Suppressor macrophage treated with lipopolysaccharide for 1 hour (primary cell): ENCODE measurements at regions not wholly inside any gene's neighbourhood (a gene's known extent, or its start where the extent isn't known, plus 50 kb on each side); places are given as distances from the start of the nearest gene placed in this dataset.

Experiments
- DNase-seq, 3 donors: peaks; one replicate each; pipeline ENCODE4 v3.0.0-alpha.2; 2020 to 2022

GRCh38 chr6:54574671-54575070 lies 266.4 kb downstream of the TINAG start:
- DNase-seq, result no peak

GRCh38 chr6:54578261-54578660 lies 268.3 kb upstream of the FAM83B start:
- no peak for DNase-seq

- DNase-seq, result no peak
These were observed 267.6 kb upstream of the FAM83B start for GRCh38 chr6:54579011-54579410.

GRCh38 chr6:54586251-54586650 lies 260.3 kb upstream of the FAM83B start:
- no peak for DNase-seq

GRCh38 chr6:54587277-54587676 lies 259.3 kb upstream of the FAM83B start:
- no peak for DNase-seq

GRCh38 chr6:54588176-54588575 lies 258.4 kb upstream of the FAM83B start:
- DNase-seq, result no peak

- no peak for DNase-seq
These were observed 250.7 kb upstream of the FAM83B start for GRCh38 chr6:54595844-54596243.

- DNase-seq, result no peak
These were observed 247.7 kb upstream of the FAM83B start for GRCh38 chr6:54598787-54599313.

GRCh38 chr6:54601600-54602300 lies 244.8 kb upstream of the FAM83B start:
- DNase-seq, result no peak

GRCh38 chr6:54602591-54602990 lies 244.0 kb upstream of the FAM83B start:
- no peak for DNase-seq

GRCh38 chr6:54609981-54610380 lies 236.6 kb upstream of the FAM83B start:
- DNase-seq, result no peak

GRCh38 chr6:54613596-54613995 lies 233.0 kb upstream of the FAM83B start:
- DNase-seq, result no peak

GRCh38 chr6:54614499-54615195 lies 231.9 kb upstream of the FAM83B start:
- no peak for DNase-seq

- DNase-seq, result no peak
These were observed 228.8 kb upstream of the FAM83B start for GRCh38 chr6:54617730-54618129.

- no peak for DNase-seq
These were observed 228.0 kb upstream of the FAM83B start for GRCh38 chr6:54618572-54618971.

GRCh38 chr6:54619102-54619501 lies 227.5 kb upstream of the FAM83B start:
- no peak for DNase-seq

GRCh38 chr6:54621285-54621684 lies 225.3 kb upstream of the FAM83B start:
- DNase-seq, result no peak

- DNase-seq, result no peak
These were observed 222.4 kb upstream of the FAM83B start for GRCh38 chr6:54624216-54624615.

- no peak for DNase-seq
These were observed 221.8 kb upstream of the FAM83B start for GRCh38 chr6:54624779-54625178.

GRCh38 chr6:54629131-54629530 lies 217.4 kb upstream of the FAM83B start:
- no peak for DNase-seq

GRCh38 chr6:54632984-54633565 lies 213.5 kb upstream of the FAM83B start:
- no peak for DNase-seq

- DNase-seq, result no peak
These were observed 213.0 kb upstream of the FAM83B start for GRCh38 chr6:54633601-54634000.

- no peak for DNase-seq
These were observed 205.7 kb upstream of the FAM83B start for GRCh38 chr6:54640911-54641310.
